PC-9 (cell line): ENCODE measurements at regions not wholly inside any gene's neighbourhood (a gene's known extent, or its start where the extent isn't known, plus 50 kb on each side); places are given as distances from the start of the nearest gene placed in this dataset.

Experiments
- EZH2 ChIP-seq: fragments of 200-600 bp; sonication (generic); IDR thresholded peaks from 2 replicates; pipeline ENCODE4 v1.8.0; 2017; ENCODE audit warnings: antibody characterized with exemption, low read depth
- TF ChIP-seq, protein P1 (sequence below): fragments of 200-600 bp; sonication (generic); conservative IDR thresholded peaks from 2 replicates; pipeline ENCODE4 v1.6.1; 2017; ENCODE audit warnings: mixed run types, antibody characterized with exemption, mild to moderate bottlenecking, moderate library complexity

DNA sequence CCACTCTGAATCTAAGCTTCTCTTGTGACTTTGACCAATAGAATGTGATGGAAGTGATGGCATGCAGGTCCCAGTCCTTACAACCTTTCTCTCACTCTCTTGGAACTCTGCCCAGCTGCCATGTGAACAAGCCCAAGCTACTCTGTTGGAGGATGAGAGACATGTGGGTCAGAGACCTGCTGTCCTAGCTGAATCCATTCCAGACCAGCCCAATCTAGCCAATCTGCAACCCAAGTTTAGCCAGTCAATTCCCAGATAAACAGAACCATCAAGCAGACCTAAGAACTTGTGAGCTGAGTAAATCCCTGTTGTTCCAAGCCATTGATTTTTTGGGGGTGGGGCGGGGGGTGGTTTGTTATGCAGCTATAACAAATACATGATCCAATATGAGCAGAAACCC, 69.2 kb upstream of the GRK3 start:
- TF ChIP-seq EZH2, result no peak
- TF ChIP-seq, protein P1, sequence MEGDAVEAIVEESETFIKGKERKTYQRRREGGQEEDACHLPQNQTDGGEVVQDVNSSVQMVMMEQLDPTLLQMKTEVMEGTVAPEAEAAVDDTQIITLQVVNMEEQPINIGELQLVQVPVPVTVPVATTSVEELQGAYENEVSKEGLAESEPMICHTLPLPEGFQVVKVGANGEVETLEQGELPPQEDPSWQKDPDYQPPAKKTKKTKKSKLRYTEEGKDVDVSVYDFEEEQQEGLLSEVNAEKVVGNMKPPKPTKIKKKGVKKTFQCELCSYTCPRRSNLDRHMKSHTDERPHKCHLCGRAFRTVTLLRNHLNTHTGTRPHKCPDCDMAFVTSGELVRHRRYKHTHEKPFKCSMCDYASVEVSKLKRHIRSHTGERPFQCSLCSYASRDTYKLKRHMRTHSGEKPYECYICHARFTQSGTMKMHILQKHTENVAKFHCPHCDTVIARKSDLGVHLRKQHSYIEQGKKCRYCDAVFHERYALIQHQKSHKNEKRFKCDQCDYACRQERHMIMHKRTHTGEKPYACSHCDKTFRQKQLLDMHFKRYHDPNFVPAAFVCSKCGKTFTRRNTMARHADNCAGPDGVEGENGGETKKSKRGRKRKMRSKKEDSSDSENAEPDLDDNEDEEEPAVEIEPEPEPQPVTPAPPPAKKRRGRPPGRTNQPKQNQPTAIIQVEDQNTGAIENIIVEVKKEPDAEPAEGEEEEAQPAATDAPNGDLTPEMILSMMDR, result no peak
